HG03442 (cell line): ENCODE measurements at regions not wholly inside any gene's neighbourhood (a gene's known extent, or its start where the extent isn't known, plus 50 kb on each side); places are given as distances from the start of the nearest gene placed in this dataset.
"Not testable (repeated sequence)": the region's sequence is repeated elsewhere in the genome, so short reads cannot be mapped to it uniquely, and the experiment has no call there.

Experiments used
- ATAC-seq: cut with Tn5 transposase; IDR thresholded peaks from one replicate; pipeline ENCODE4 v1.9.1; 2021; ENCODE audit warnings: mild to moderate bottlenecking, moderate library complexity; ENCODE audit not compliant: unreplicated experiment

DNA sequence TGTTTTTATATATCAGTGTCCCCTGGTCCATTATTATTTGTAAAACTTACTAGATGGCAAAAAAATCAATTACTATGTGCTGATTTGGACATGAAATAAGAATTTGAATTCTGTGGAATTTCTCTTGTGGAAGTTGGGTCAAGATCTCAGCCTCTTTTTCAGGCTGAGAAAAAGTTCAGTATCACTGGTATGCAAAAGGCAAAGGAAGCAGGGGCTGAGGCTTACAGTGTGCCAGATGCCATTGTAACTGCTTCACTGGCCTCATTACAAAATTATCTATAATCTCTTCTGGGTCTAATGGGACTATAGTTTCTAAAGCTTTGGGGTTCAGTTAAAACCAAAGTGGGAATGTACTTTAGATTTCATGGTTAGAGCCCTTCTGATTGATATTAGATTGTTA lies 125.9 kb upstream of the SLC7A14 start:
- no peak for ATAC-seq

- ATAC-seq: no peak
These were observed 123.2 kb upstream of the SLC7A14 start for GRCh38 chr3:170709046-170709445.

GRCh38 chr3:170707899-170708298 lies 122.0 kb upstream of the SLC7A14 start:
- ATAC-seq: no peak

DNA sequence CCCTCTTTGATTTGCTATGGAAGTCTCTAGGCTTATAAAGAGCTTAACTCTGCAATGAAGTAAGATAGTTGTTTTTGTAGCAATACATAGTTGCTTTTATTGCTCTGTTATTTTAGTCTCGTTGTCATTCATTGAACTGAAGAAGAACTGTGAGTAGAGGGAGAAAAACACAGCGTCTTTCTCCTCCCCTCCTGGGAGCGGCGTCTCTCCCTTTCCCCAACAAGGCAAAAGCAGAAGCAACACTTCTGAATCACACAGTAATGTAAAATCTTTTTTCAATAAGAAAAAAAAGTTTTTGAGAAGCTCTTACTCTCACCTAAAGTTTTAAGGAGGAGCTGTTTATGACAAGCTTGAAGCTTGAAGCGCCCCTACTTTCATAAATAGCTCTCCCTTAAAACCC lies 119.3 kb upstream of the SLC7A14 start:
- ATAC-seq: no peak

GRCh38 chr3:170703121-170703588 lies 117.3 kb upstream of the SLC7A14 start:
- no peak for ATAC-seq

DNA sequence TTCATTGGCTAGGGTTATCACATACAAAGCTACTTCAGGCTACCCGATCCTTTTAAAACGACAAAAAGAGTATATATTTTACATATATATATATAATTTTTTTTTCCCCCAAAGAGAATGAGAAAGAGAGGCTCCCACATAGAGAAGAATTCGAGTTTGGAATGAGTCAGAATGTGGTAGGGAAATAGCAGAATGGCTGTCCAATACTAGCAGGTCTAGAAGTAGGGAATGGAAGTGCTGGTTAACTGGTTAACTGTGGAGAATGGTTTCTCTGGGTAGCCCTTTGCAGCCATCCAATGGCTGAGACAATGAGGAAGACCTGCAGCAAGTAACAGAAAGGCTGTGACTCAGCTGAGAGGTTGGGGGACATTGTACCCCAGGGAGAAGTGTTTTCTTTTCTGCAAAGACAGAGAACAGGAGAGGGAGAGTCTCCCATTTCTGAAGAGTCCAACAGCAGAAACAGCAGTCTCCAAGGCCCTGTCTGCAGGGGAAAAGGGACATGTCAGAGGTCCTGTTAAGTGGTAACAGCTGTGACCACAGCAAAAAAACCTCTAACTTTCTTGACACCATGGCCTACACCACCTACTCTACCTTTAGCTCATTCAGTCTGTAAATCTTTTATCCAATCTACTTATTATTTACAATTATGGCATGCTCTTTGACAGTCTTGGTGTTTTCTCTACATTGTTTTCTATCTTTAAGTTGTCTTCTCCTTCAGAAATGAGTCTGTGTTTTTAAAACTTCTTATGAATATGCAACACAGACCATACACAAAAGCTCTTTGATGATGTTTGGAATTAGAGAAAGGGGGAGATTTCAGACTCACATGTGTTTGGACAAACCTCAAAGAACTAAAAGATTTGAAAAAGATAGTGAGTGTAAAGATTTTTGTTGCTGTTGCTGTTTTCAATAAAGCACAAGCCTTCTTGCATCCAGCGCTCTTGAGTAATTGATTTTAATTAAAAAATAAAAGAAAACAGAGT lies 116.1 kb upstream of the SLC7A14 start:
- ATAC-seq: no peak

DNA sequence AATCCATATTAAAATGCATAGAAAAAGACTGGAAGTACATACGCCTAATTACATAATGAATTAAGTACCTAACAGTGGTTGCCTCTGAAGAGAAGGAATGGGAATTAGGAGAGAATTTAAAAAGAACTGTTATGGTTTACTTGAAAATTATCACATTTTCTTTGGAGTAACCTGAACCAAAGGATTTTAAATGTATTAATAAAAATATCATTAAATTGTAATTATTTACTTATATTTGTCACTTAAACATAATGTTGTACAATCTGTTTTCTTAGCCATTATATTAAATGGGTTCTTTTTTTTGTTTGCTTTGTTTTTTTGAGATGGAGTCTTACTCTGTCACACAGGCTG lies 114.2 kb upstream of the SLC7A14 start:
- ATAC-seq: no peak

- ATAC-seq: no peak
These were observed 113.5 kb upstream of the SLC7A14 start for GRCh38 chr3:170699158-170700053.

GRCh38 chr3:170697908-170698307 lies 112.0 kb upstream of the SLC7A14 start:
- no peak for ATAC-seq

DNA sequence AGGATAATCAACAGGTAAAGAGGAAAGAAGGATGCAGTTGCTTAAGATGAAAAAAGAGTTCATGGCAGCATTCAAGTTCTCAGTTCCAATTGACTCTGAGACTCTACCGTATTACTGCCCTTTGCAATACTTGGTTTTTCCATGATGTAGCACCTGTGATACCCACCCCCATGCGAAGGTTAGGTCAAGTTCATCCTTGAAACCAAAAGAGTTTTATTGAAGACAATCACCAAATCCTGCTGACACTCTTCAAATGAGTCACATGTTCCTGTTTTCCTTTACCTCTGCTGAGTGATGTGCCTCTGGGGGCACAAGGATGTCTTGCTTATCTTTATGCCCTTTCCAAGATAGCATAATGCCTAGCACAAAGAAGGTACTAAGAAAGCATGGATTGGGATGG lies 111.3 kb upstream of the SLC7A14 start:
- ATAC-seq: no peak

GRCh38 chr3:170695486-170696064 lies 109.7 kb upstream of the SLC7A14 start:
- ATAC-seq: no peak

DNA sequence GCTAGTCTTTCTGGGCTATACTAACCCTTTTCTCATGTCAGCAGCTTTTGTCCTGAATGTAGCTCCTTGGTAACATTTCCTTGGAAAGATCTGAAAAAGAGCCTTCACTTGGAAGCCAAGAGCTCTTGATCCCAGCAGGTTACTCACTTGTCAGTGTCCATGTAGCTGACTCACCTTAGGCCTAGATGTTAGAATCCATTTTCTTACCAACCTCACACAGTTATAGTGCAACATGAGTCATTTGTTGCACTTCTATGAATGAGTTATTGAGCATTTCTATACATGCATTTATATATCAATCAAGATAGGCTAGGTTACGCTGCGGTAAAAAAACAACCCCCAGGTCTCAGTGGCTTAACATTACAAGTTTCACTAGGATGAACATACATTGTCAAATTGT lies 106.8 kb upstream of the SLC7A14 start:
- no peak for ATAC-seq

GRCh38 chr3:170690661-170690981 lies 104.7 kb upstream of the SLC7A14 start:
- no peak for ATAC-seq

DNA sequence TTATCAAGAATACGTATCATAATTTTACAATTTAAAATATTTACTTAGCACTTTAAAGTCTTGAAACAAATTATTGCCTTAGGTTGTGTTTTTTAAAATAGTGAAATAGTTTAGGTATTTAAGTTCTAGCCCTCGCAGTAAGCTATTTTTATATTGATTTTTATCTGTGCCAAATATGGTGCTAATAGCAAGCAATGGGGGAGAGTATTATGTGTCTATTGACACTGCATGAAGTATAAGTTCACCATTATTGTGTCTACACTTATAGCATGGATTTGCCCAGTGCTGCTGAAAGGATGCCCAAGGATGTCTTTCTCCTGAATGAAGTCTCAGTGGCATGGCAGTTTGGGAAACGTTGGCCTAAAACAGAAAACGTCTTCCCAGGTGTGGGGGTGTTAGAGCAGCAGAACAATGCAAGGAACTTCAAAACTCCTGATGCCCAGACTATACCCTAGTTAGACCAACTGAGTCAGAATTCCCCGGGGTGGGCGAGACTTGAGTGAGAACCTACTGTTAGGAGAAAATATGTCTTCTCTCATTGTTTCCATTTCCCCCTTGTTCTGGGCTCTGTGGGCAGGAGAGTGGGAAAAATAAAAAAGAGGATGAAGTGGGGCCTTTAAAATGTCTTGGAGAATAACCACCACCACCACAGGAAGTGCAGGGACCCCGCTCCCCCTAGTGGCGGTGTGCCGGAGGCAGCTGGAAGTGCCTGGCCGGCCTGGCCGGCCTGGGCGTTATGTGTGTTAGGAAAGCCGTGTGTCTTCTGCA lies 104.2 kb upstream of the SLC7A14 start:
- ATAC-seq: peak; percentile 54

- no peak for ATAC-seq
These were observed 103.5 kb upstream of the SLC7A14 start for GRCh38 chr3:170689296-170689829.

- ATAC-seq: not testable (repeated sequence)
These were observed 102.3 kb upstream of the SLC7A14 start for GRCh38 chr3:170688222-170688621.

GRCh38 chr3:170680593-170680992 lies 94.7 kb upstream of the SLC7A14 start:
- ATAC-seq: no peak

GRCh38 chr3:170679190-170679589 lies 93.3 kb upstream of the SLC7A14 start:
- no peak for ATAC-seq

GRCh38 chr3:170670504-170670903 lies 84.6 kb upstream of the SLC7A14 start:
- ATAC-seq: no peak

DNA sequence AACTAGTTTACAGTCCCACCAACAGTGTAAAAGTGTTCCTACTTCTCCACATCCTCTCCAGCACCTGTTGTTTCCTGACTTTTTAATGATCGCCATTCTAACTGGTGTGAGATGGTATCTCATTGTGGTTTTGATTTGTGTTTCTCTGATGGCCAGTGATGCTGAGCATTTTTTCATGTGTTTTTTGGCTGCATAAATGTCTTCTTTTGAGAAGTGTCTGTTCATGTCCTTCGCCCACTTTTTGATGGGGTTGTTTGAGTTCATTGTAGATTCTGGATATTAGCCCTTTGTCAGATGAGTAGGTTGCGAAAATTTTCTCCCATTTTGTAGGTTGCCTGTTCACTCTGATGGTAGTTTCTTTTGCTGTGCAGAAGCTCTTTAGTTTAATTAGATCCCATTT lies 77.1 kb upstream of the SLC7A14 start:
- ATAC-seq: not testable (repeated sequence)
